H1 (cell line): ENCODE measurements at regions not wholly inside any gene's neighbourhood (a gene's known extent, or its start where the extent isn't known, plus 50 kb on each side); places are given as distances from the start of the nearest gene placed in this dataset.

Experiments
- ASH2L ChIP-seq: fragments of 200-600, 300-600 bp; sonication (generic); IDR thresholded peaks from one replicate; pipeline ENCODE4 v1.7.1; 2017; ENCODE audit warnings: low read length
- BCL11A ChIP-seq, 2 experiments: IDR thresholded peaks; one replicate each; pipeline ENCODE4 v1.6.1; 2011; ENCODE audit warnings: low read depth in 2 of 2, low read length in 2 of 2, mild to moderate bottlenecking in 2 of 2
- CHD2 ChIP-seq: IDR thresholded peaks from 2 replicates; pipeline ENCODE4 v1.6.1; 2012; ENCODE audit warnings: low read length, improper control_type of control experiment
- EZH2 ChIP-seq: fragments of 200-600 bp; sonication (generic); IDR thresholded peaks from 2 replicates; pipeline ENCODE4 v1.7.1; 2012; ENCODE audit warnings: low read depth, mild to moderate bottlenecking, moderate library complexity, low read length, inconsistent platforms; ENCODE audit not compliant: severe bottlenecking
- GABPA ChIP-seq: IDR thresholded peaks from 2 replicates; pipeline ENCODE4 v1.6.1; 2011; ENCODE audit warnings: mild to moderate bottlenecking, low read length, moderate library complexity, borderline replicate concordance; ENCODE audit not compliant: insufficient read depth
- GTF2F1 ChIP-seq: IDR thresholded peaks from 2 replicates; pipeline ENCODE4 v1.6.1; 2012; ENCODE audit warnings: low read depth, low read length, improper control_type of control experiment, borderline replicate concordance
- KDM1A ChIP-seq: fragments of 200-600, 300-600 bp; sonication (generic); IDR thresholded peaks from 2 replicates; pipeline ENCODE4 v1.7.1; 2016; ENCODE audit warnings: mild to moderate bottlenecking, low read length, borderline replicate concordance
- POLR2AphosphoS5 ChIP-seq: IDR thresholded peaks from 2 replicates; pipeline ENCODE4 v1.6.1; 2011; ENCODE audit warnings: low read depth, low read length
- POU5F1 ChIP-seq: IDR thresholded peaks from 2 replicates; pipeline ENCODE4 v1.6.1; 2011; ENCODE audit warnings: low read depth, mild to moderate bottlenecking, low read length, moderate library complexity
- SP1 ChIP-seq: IDR thresholded peaks from 2 replicates; pipeline ENCODE4 v1.6.1; 2011; ENCODE audit warnings: low read depth, low read length
- TCF12 ChIP-seq: IDR thresholded peaks from 2 replicates; pipeline ENCODE4 v1.6.1; 2011; ENCODE audit warnings: low read depth, mild to moderate bottlenecking, low read length
- TF ChIP-seq, protein P1 (sequence below), 3 experiments: IDR thresholded peaks; 1 replicate in 2 of 3; 2 replicates in 1 of 3; pipeline versions ENCODE4 v1.5.1 to v1.6.1; 2011; ENCODE audit warnings: low read length in 3 of 3, mild to moderate bottlenecking in 3 of 3, inconsistent platforms in 2 of 3, low read depth in 1 of 3, moderate library complexity in 1 of 3; ENCODE audit not compliant: insufficient read depth in 1 of 3; ENCODE audit errors: control extremely low read depth in 1 of 3
- TF ChIP-seq, protein P2 (sequence below): IDR thresholded peaks from 2 replicates; pipeline ENCODE4 v1.6.1; 2012; ENCODE audit warnings: low read length, inconsistent platforms
- TF ChIP-seq, protein P3 (sequence below): IDR thresholded peaks from 2 replicates; pipeline ENCODE4 v1.6.1; 2011; ENCODE audit warnings: low read depth, mild to moderate bottlenecking, low read length; ENCODE audit not compliant: insufficient read depth

DNA sequence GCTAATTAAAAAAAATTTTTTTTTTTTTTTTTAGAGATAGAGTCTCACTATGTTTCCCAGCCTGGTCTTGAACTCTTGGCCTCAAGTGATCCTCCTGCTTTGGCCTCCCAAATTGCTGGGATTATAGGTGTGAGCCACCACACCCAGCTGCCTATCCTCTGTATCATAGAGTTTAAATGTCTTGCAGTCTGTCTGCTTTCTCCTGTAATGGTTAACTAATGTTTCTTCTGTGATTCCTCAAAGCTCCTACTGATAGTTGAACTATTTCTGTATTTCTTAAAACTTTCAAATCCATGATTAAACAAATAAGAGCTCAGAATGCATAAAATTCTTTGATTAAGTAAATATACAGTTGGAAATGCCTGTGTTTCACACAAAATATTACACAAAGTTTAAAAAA, 115.4 kb upstream of the TPM1 start:
- TF ChIP-seq GTF2F1 (no peak), CHD2 (no peak), KDM1A (no peak), ASH2L (no peak), GABPA (no peak), BCL11A (IDR thresholded peaks at IDR 0.05; ENCODE audit: low read depth in 2 of 2, low read length in 2 of 2) (no peak), EZH2 (no peak), POLR2AphosphoS5 (no peak), SP1 (no peak), TCF12 (no peak), POU5F1 (no peak)
- TF ChIP-seq, protein P1, sequence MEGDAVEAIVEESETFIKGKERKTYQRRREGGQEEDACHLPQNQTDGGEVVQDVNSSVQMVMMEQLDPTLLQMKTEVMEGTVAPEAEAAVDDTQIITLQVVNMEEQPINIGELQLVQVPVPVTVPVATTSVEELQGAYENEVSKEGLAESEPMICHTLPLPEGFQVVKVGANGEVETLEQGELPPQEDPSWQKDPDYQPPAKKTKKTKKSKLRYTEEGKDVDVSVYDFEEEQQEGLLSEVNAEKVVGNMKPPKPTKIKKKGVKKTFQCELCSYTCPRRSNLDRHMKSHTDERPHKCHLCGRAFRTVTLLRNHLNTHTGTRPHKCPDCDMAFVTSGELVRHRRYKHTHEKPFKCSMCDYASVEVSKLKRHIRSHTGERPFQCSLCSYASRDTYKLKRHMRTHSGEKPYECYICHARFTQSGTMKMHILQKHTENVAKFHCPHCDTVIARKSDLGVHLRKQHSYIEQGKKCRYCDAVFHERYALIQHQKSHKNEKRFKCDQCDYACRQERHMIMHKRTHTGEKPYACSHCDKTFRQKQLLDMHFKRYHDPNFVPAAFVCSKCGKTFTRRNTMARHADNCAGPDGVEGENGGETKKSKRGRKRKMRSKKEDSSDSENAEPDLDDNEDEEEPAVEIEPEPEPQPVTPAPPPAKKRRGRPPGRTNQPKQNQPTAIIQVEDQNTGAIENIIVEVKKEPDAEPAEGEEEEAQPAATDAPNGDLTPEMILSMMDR (IDR thresholded peaks at IDR 0.05; ENCODE audit: control extremely low read depth in 1 of 3, insufficient read depth in 1 of 3, low read depth in 1 of 3, low read length in 3 of 3): no peak
- TF ChIP-seq, protein P2, sequence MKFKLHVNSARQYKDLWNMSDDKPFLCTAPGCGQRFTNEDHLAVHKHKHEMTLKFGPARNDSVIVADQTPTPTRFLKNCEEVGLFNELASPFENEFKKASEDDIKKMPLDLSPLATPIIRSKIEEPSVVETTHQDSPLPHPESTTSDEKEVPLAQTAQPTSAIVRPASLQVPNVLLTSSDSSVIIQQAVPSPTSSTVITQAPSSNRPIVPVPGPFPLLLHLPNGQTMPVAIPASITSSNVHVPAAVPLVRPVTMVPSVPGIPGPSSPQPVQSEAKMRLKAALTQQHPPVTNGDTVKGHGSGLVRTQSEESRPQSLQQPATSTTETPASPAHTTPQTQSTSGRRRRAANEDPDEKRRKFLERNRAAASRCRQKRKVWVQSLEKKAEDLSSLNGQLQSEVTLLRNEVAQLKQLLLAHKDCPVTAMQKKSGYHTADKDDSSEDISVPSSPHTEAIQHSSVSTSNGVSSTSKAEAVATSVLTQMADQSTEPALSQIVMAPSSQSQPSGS: no peak
- TF ChIP-seq, protein P3, sequence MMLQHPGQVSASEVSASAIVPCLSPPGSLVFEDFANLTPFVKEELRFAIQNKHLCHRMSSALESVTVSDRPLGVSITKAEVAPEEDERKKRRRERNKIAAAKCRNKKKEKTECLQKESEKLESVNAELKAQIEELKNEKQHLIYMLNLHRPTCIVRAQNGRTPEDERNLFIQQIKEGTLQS: no peak
